VCaP (cell line): ENCODE measurements at regions not wholly inside any gene's neighbourhood (a gene's known extent, or its start where the extent isn't known, plus 50 kb on each side); places are given as distances from the start of the nearest gene placed in this dataset.

Experiments
- H3K27ac ChIP-seq: fragments of 450-650 bp; 2 replicates; pipeline ENCODE4 v1.5.1; 2017
- CTCF ChIP-seq: fragments of 450-650 bp; conservative IDR thresholded peaks from 2 replicates; pipeline ENCODE4 v1.5.1; 2017; ENCODE audit warnings: mild to moderate bottlenecking, moderate library complexity

- no peak overlapping the region for H3K27ac ChIP-seq
- TF ChIP-seq CTCF, result no peak
Observed at GRCh38 chr5:2936413-2936812, 184.9 kb upstream of the IRX2 start.

GRCh38 chr5:2929779-2930178 lies 178.3 kb upstream of the IRX2 start:
- no peak overlapping the region for H3K27ac ChIP-seq
- TF ChIP-seq CTCF, result no peak

GRCh38 chr5:2921651-2922050 lies 170.2 kb upstream of the IRX2 start:
- TF ChIP-seq CTCF, result no peak
- H3K27ac ChIP-seq, result no peak overlapping the region

GRCh38 chr5:2921176-2921575 lies 169.7 kb upstream of the IRX2 start:
- no peak overlapping the region for H3K27ac ChIP-seq
- TF ChIP-seq CTCF, result no peak

- no peak overlapping the region for H3K27ac ChIP-seq
- TF ChIP-seq CTCF, result no peak
Observed at GRCh38 chr5:2920312-2920711, 168.8 kb upstream of the IRX2 start.

- H3K27ac ChIP-seq, result no peak overlapping the region
- TF ChIP-seq CTCF, result no peak
Observed at GRCh38 chr5:2919310-2920018, 168.0 kb upstream of the IRX2 start.

GRCh38 chr5:2917524-2917923 lies 166.0 kb upstream of the IRX2 start:
- no peak for TF ChIP-seq CTCF
- no peak overlapping the region for H3K27ac ChIP-seq
